DMS153 (cell line): ENCODE measurements at regions not wholly inside any gene's neighbourhood (a gene's known extent, or its start where the extent isn't known, plus 50 kb on each side); places are given as distances from the start of the nearest gene placed in this dataset.
A peak's percentile ranks its signal among the peaks of the same experiment; 100 is the strongest.

Experiments
- DNase-seq: peaks from one replicate; lab custom pipeline; 2025; lab: John Stamatoyannopoulos, UW

DNA sequence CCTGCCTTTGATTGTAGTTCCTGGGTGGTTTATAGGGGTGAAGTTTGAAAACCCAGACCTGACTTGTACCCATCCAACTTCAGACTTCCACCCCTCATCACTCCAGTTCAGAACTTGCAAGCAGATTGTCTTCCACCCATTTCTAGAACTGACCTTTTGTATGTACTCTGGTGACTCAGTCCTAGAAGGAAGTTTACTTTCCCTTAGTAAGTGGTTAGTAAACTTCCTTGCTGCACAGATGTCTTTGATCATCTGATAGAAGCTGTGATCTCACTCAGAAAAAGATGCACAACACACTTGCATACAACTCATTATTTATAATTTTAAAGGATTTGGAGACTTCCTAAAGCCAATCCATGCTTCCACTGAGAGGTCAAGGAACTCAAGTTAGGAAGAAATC is 368.0 kb downstream of the MFSD1 start:
- DNase-seq, result no peak

DNA sequence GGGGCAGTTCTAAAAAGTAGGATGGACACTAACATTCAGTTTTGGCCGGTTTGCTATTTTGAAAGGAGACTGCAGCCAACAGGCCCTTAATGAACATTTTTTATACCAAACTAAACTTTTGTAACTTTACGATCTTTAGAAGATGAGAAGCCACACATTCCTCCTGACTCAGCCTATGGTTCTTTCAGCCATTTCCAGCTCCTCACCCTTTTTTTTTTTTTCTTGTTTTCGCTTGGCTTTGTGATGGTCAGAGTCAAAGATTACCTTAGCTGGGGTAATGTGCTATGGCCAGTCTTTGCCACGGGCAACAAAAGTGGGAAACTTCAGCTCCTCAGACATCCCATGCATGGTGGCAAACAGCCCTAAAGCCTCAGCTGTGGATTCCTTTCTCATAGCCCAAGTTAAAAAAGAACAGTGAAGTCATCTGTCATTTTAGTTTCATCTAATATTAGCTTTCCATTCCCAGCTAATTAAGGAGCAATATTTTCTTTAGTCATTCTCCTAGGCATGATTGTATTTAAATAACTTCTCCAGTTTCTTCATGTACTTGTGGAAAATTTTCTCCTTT is 368.7 kb downstream of the MFSD1 start:
- DNase-seq, result no peak

DNA sequence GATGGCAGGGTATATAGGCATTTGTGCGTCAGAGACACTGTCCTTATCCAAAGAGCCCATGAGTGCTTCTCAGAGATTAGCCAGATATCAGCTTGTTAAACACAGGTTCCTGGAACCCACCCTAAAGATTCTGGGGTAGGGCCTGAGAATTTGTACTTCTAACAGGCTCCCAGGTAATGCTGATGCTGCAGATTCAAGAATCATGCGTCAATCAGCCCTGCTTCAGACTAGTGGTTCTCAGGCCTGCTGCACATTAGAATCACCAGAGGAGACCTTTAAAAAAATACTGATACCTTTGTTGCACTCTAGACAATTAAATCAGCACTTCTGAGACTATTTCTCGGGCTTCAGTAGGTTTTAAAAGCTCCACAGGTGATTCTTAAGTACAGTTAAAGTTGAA is 369.5 kb downstream of the MFSD1 start:
- DNase-seq, result no peak

- DNase-seq, result no peak
These were observed 370.6 kb downstream of the MFSD1 start for GRCh38 chr3:159172473-159172872.

DNA sequence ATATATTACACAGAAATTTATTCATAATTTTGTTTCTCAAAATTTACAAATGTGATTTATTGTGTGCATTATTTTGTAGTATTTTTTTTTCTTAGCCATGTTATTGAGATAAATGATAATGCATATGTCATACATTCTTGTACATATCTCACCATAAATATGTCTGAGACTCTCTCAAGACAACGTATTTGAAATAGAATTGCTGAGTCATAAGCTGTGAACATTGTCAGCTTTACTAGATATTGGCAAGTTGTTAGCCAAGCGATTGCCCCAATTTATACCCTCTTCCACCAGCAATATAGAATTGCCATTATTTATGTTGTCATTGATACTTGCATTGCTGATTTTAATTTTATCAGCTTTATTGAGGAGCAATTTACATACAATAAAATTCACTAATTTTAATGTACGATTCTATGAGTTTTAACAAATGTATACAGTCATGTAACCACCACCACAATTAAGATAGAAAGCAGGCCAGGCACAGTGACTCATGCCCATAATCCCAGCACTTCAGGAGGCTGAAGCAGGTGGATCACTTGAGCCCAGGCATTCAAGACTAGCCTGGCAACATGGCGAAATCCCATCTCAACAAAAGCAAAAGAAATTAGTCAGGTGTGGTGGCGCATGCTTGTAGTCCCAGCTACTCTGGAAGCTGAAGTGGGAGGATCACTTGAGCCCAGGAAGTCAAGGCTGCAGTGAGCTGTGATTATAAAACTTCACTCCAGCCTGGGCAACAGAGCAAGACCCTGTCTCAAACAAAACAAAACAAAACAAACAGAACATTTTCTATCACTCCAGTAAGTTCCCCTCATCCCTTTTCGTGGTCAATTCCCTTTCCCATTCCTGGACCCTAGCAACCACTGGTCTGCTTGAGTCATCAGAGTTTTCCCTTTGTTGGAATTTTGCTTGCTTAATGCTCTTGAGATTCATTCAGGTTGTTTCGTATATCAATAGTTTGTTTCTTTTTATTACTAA is 373.1 kb downstream of the MFSD1 start:
- no peak for DNase-seq

- peak; percentile 5 for DNase-seq
These were observed 376.5 kb downstream of the MFSD1 start for GRCh38 chr3:159178209-159178897.

GRCh38 chr3:159182961-159183360 is 381.1 kb downstream of the MFSD1 start:
- DNase-seq, result no peak

- DNase-seq, result no peak
These were observed 383.7 kb downstream of the MFSD1 start for GRCh38 chr3:159185443-159186050.

GRCh38 chr3:159186581-159186980 is 384.7 kb downstream of the MFSD1 start:
- no peak for DNase-seq

GRCh38 chr3:159187232-159187631 is 385.4 kb downstream of the MFSD1 start:
- no peak for DNase-seq

DNA sequence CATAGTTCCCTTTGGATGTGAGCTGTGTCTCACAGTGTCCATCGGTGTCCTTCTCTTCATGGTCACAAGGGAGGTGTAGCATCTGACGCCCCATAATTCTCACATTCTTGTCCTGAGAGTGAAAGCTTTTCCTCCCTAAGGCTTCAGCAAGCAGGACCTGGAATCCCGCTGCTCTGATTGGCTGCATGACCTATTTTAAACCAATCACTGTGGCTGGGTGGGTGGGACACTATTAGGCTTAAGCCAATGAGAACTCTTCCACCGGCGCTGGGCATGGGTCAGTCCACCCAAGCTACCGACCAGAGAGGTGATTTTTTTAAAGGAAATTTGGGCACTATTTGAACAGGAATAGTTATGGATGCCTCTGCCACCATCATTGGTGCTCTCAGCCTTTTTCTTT is 385.9 kb downstream of the MFSD1 start:
- DNase-seq, result no peak

DNA sequence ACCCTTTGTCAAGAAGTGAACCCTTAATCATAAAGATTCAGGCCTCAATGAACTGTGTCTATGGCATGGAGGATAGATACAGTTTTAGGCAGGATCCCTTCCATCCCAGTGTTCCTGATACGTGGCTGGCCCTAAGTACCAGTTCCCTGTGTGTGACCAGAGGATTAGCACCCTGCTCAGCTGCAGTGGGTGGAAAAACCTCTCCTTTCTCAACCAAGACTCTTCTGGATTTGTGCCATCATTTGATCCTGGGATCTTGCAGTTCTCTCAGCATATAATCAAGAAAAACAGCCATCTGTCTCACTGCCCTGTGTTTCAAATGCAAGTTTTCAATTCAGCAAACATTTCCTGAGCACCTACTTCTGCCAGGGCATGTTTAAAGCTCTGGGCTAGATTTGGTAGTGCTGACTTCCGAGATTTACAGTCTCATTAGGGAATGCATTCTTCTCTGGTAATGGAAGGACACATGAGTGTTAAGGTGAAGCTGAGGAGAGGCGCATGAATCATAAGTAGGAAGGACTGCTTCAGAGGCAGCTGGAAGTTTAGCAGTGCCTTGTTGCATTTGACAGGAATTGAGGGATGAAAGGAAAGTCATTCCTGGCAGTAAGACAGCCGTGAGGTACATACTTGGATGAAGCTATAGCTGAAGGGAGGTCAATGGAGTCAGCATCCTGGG is 388.3 kb downstream of the MFSD1 start:
- DNase-seq, result no peak

- DNase-seq, result no peak
These were observed 389.6 kb downstream of the MFSD1 start for GRCh38 chr3:159191447-159191846.

DNA sequence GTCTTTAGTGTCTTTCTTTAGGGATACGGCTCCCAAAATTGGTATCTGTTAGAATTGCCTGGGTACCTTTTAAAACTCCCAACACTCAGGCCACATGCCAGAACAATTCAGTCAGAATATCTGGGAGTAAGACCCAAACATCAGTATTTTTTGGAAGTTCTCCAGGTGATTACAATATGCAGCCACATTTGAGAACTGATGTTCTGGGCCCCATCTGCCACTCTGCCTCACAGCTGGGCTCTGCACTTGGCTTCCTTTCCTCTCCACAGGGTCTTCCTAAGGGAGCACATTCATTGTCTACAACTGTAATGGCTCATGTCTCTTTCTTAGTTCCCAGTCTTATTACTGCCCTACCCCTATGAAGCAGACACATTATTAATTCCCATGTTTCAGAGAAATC is 394.5 kb downstream of the MFSD1 start:
- DNase-seq, result no peak

- no peak for DNase-seq
These were observed 398.3 kb downstream of the MFSD1 start for GRCh38 chr3:159200176-159200575.

DNA sequence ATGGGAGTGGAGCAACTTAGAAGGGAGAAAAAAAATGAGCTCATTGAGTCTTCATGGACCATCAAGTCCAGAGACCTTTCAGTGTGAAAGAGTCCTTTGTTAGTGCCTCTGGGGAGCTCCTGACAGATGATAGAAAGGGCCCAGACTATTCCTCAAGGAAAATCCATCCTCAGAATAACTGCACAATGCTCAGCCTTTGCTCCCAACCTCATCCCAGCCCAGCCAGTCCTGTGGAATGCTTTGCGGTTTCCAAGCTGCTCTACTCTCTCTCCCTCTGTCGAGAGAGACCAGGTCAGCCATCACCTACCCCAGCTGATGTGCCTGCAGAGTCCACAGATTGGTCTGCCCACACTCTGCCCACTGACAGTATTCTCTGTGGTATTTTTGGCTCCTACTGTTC is 406.2 kb downstream of the MFSD1 start:
- no peak for DNase-seq

DNA sequence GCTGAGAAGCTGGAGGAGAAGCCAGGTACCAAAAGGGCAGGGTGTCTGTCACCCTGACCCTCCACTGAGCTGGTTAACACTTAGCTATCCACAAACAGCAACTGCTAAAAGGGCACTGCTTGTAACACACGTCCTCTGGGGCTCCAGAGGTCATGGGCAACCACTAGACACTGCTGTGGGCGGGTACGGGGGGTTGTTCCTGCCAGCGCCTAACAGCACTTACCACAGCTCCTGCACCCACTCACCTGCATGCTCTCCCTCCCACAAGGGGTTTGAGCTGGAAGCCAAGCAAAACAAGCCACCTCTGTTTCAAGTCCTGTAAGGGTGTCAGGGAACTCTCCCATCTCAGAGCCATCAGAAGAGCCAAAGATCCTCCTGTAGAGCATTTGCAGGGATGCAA is 407.6 kb downstream of the MFSD1 start:
- DNase-seq, result no peak

DNA sequence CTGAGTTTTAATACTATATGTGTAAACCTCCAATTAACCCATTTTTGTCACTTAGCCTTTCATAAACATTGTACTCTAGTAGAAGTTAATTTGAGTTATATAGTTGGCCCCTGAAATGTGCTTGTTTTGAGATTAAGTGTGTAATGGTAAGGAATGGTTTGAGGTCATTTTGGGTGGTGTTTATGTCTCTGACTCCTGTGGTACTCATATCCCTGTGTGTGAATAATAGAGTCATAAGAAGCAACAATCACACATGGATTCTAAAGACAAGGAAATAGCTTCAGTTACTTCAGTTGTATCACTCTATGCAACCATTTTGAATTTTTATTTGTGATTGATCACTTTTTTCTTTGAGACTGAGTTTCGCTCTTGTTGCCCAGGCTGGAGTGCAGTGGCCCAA is 408.5 kb downstream of the MFSD1 start:
- DNase-seq, result no peak

DNA sequence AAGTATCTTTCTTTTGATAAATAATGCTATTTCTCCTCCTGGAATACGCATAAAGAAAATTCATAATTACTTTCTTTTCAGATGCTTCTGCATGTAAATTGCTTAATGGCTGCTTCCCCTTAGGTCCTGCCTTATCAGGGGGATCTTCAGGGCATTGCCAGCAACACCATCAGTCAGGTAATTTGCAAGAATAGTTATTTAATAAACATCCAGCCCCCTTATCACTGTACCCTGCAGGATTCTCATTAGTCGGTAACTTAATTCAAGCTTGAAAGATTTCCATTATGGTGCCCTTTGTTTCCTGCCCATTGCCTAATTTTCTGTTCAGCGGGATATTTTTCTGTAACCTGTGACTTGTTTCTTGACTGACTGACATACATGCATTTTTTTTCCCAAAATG is 414.5 kb downstream of the MFSD1 start:
- DNase-seq, result no peak

DNA sequence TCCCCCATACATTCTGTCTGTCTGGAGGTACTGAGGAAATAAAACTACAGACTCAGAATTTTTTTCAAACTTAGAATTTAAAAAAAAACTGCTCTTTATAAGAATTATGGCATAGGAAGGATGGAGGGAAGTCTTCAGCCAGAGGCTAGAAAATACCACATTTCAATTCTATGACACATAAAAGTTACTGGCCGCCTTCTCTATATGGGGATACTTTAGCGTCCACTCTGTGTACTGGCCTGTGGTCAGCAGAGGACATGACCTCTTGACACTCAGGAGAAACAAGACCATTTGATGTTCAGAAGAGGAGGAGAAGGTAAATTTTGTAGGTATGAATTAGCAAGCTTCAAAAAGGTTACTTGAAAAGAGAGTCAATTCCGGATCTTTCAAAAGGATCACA is 417.4 kb downstream of the MFSD1 start:
- no peak for DNase-seq

GRCh38 chr3:159221335-159221734 is 419.5 kb downstream of the MFSD1 start:
- DNase-seq, result no peak

- no peak for DNase-seq
These were observed 427.3 kb downstream of the MFSD1 start for GRCh38 chr3:159229116-159229680.
